Cardiac septum (tissue), 1 donor: ENCODE measurements at regions not wholly inside any gene's neighbourhood (a gene's known extent, or its start where the extent isn't known, plus 50 kb on each side); places are given as distances from the start of the nearest gene placed in this dataset.
"Not testable (repeated sequence)": the region's sequence is repeated elsewhere in the genome, so short reads cannot be mapped to it uniquely, and the experiment has no call there.

Experiments used
- DNase-seq: peaks from one replicate; pipeline ENCODE4 v3.0.0-alpha.2; 2020; ENCODE audit warnings: low spot score
- intact Hi-C: fragments of 100-400 bp; cut with DNase I; formaldehyde crosslinking; loops from one replicate; pipeline ENCODE4 v1.14.0; 2022
- donor health status: DM: no; HTN: no; CAD: no.

GRCh38 chr6:98325366-98325765, 509.0 kb upstream of the POU3F2 start:
- intact Hi-C loops: no loop called here
- no peak for DNase-seq

- intact Hi-C loops: no loop called here
- DNase-seq: no peak
Measured at GRCh38 chr6:98333273-98333672, 501.1 kb upstream of the POU3F2 start.

DNA sequence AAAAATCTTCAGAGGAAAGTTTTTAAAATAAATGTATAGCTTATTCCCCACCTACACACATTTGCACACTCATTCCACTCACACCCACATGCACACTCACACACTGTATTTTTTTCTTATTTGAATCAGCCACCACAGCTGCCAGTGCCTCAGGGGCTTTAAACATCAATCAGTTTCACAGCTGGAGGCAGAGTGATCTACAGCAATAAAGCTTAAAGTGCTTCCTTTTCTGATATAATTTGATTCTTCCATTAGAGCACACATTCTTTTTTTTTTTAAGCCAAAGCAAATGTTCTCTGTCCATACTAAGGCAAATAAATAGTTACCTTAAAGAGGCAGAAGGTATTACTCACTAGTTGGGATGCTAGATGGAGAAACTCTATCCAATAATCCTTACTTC, 498.8 kb upstream of the POU3F2 start:
- no peak for DNase-seq
- intact Hi-C loops: no loop called here

DNA sequence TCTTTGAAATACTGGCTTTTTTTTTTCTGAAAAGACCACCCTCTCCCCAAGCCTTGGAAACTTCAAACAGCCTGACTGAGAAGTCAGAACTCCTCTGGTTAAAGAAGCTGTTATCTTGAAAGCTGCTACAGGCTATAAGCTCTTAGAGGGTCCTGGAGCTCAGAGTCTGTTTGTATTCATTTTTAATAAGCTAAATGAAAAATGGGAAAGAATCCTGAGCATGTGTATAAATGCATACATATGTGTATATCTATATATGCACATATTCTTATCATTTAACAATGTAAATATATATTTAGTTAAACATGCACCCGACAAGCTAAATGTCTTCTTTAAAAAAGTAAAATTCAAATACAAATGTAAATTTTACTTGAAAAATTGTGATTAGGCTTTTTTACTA, 494.9 kb upstream of the POU3F2 start:
- intact Hi-C loops: no loop called here
- no peak for DNase-seq

DNA sequence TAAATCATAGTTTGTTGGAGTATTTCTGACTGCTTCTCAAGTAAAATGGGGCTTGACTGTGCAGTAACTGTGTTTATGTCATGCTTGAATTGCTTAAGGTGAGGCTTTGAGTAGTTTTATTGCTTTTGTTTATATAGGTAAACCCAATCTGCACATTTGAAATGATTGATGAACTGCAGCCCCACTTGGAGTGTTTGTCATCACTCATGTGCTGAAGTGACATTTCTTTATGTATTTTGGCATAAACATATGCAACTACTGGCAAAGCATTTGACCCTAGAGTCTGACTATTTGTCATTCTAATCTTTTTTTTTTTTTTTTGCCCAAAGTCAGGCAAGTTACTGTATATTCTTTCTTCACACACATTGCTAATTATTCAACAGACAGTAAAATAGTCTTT, 491.4 kb upstream of the POU3F2 start:
- intact Hi-C loops: no loop called here

GRCh38 chr6:98343797-98344196, 490.6 kb upstream of the POU3F2 start:
- DNase-seq: no peak
- intact Hi-C loops: no loop called here

More for the DNA sequence above, 491.4 kb upstream of the POU3F2 start:
- no peak for DNase-seq

GRCh38 chr6:98352348-98352747, 482.0 kb upstream of the POU3F2 start:
- no peak for DNase-seq
- intact Hi-C loops: no loop called here

- no peak for DNase-seq
- intact Hi-C loops: no loop called here
Measured at GRCh38 chr6:98358173-98358572, 476.2 kb upstream of the POU3F2 start.

- intact Hi-C loops: no loop called here
- DNase-seq: no peak
Measured at GRCh38 chr6:98366371-98366770, 468.0 kb upstream of the POU3F2 start.

DNA sequence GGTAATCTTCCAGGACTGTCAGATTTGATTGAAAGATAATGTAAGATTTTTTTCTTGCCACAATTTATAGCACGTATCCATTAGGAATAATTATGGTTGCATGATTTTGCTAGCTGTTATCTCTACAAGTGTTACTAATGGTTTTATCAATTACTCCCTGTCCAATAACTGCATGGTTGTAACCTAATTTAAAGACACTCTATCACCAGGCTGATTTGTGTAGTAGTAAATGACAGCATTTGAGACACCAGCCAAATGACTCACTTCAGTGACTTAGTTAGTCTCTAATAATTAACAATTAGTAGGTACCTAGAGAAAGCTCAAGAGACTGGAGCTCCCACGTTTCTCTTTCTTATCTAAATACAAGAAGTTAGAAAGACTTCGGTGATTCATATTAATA, 453.8 kb upstream of the POU3F2 start:
- intact Hi-C loops: no loop called here
- DNase-seq: no peak

GRCh38 chr6:98382246-98382645, 452.1 kb upstream of the POU3F2 start:
- intact Hi-C loops: no loop called here
- no peak for DNase-seq

GRCh38 chr6:98384334-98384733, 450.0 kb upstream of the POU3F2 start:
- intact Hi-C loops: no loop called here

GRCh38 chr6:98384801-98385200, 449.6 kb upstream of the POU3F2 start:
- no peak for DNase-seq
- intact Hi-C loops: no loop called here

More at GRCh38 chr6:98384334-98384733, 450.0 kb upstream of the POU3F2 start:
- no peak for DNase-seq

- intact Hi-C loops: no loop called here
Measured at GRCh38 chr6:98395610-98396166, 438.7 kb upstream of the POU3F2 start.

GRCh38 chr6:98416027-98416426, 418.3 kb upstream of the POU3F2 start:
- intact Hi-C loops: no loop called here
- no peak for DNase-seq

More at GRCh38 chr6:98395610-98396166, 438.7 kb upstream of the POU3F2 start:
- no peak for DNase-seq

GRCh38 chr6:98416497-98417158, 417.7 kb upstream of the POU3F2 start:
- intact Hi-C loops, DNase-seq: not testable (repeated sequence)

DNA sequence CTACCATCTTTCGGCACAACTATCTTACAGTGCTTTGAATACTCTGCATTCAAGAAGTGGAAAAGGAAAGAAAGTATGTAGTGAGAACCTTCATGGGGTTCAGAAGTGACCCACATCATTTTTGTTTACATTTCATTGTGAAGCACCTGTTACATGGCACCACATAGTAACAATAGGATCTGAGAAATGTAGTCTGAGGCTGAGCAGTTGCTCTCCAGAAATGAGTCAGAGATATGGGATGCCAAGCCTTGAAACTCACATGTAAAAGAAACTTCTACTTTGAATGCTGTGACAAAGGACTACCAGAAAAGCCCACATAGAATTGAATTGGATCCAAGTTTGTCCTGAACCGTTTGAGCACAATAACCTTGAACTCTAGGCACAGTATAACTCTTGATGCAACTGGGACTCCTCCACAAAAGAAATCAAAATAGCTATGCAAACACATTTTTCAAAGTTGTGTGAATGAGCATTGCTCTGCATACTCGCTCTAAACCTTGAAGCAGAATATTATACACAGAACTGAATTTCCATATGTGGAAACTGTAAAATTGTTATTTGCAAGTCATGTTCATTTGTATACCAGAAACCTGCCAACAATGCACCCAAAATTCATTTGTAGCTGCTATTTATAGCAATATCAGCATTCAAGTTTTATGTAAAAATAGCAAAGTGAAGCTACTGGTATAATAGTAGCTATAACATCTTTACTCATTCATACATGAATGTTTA, 400.9 kb upstream of the POU3F2 start:
- no peak for DNase-seq
- intact Hi-C loops: no loop called here

DNA sequence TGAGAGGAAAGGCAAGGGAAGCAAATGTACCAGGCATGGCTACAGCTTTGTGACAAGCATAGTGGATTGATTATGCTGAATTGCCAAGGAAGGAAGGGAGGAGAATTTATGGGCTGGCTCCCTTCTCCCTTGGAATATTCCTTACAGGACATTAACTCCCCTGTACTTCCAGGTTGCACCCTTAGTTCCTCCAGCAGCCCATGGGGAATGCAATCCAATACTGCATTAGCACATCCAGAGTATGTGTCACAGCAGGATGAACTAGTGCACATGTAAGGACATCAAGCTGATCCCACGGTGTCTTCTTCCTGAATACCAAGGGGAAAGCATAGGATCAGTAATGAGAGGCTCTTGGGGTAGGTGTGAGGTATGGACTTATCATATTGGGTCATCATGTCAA, 390.7 kb upstream of the POU3F2 start:
- DNase-seq: no peak
- intact Hi-C loops: no loop called here

DNA sequence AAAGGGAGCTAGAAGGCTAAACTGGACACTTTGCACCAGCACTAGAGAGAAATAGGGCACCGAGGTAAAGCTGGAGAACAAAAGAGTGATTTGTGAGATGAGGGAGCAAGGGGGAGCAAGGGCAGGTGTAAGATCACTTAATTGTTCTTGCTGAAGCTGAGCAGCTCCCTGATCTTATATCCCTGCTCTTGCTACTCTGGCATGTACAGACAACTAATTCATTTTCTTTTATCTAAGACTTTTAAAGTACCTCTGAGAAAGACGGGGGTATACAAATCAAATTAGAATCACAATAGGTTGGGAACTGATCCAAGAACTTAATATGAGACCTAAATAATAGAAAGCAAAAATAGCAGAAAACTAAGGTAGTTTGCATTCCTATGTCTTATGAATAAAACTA, 381.7 kb upstream of the POU3F2 start:
- no peak for DNase-seq
- intact Hi-C loops: no loop called here

DNA sequence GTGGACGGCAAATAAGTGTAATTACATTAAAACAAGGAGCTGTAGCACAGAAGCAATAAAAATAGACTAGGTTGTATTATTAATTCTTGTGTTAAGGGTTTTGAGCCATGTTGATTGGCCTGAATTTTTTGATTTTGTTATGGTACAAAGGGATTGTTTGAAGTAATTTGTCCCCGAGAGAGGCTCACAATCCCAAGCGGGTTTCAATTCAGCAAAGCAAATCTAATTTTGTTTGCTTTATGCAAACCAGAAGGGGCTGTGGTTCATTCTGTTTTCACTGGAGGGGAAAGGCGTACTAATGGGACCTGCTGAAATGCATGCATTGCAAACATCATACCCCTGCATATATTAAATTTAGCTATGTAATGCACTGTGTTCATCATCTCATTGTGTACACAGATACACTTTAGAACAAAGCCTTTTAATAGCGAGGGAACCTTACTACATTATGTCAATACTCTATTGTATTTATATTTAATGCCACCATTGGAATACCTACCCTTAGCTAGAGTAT, 379.5 kb upstream of the POU3F2 start:
- intact Hi-C loops: no loop called here
- DNase-seq: no peak

GRCh38 chr6:98458708-98459107, 375.7 kb upstream of the POU3F2 start:
- intact Hi-C loops: no loop called here
- no peak for DNase-seq
